GM12874 (cell line): ENCODE measurements at regions not wholly inside any gene's neighbourhood (a gene's known extent, or its start where the extent isn't known, plus 50 kb on each side); places are given as distances from the start of the nearest gene placed in this dataset.

Experiments
- TF ChIP-seq, protein P1 (sequence below): IDR thresholded peaks from 2 replicates; pipeline ENCODE4 v1.5.1; 2011; ENCODE audit warnings: low read depth, mild to moderate bottlenecking, control low read depth, low read length, moderate library complexity; ENCODE audit not compliant: insufficient read depth

DNA sequence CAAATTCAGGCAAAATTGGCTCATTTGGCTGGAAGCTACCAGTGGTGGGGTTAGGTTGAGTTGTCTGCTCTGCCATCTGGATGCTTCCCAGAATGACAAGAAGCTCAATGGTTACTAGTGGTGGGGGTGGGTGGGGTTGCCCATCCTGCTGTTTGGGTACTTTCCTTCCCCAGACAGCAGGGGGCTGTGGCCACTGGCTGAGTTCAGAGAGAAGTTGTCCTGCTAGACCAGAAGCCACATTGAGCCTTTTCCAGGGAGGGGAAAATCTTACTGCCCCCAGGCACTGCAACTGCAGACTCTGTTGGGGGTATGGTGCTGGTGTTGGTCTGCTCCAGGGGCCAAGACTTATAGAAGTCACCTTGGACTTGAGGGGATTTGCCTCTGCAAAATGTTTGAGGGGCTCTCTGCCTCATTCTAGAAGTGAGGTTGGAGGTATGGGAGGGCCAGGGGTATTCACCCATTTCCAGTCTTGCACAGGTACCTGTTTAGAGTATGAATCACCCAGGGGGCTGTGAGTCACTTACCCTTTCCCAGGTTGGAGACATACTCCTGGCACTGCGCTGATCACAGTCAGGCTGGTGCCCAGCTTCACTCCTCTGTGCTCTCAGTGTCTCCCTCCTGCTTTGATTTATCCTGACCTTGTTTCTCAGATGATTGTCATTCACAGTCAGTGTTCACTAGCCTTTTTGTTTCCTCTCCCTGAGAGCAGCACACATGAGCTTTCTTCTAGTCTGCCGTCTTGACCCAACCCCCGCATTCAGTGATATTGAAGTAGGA lies 89.1 kb upstream of the NEGR1 start:
- TF ChIP-seq, protein P1, sequence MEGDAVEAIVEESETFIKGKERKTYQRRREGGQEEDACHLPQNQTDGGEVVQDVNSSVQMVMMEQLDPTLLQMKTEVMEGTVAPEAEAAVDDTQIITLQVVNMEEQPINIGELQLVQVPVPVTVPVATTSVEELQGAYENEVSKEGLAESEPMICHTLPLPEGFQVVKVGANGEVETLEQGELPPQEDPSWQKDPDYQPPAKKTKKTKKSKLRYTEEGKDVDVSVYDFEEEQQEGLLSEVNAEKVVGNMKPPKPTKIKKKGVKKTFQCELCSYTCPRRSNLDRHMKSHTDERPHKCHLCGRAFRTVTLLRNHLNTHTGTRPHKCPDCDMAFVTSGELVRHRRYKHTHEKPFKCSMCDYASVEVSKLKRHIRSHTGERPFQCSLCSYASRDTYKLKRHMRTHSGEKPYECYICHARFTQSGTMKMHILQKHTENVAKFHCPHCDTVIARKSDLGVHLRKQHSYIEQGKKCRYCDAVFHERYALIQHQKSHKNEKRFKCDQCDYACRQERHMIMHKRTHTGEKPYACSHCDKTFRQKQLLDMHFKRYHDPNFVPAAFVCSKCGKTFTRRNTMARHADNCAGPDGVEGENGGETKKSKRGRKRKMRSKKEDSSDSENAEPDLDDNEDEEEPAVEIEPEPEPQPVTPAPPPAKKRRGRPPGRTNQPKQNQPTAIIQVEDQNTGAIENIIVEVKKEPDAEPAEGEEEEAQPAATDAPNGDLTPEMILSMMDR = no peak

DNA sequence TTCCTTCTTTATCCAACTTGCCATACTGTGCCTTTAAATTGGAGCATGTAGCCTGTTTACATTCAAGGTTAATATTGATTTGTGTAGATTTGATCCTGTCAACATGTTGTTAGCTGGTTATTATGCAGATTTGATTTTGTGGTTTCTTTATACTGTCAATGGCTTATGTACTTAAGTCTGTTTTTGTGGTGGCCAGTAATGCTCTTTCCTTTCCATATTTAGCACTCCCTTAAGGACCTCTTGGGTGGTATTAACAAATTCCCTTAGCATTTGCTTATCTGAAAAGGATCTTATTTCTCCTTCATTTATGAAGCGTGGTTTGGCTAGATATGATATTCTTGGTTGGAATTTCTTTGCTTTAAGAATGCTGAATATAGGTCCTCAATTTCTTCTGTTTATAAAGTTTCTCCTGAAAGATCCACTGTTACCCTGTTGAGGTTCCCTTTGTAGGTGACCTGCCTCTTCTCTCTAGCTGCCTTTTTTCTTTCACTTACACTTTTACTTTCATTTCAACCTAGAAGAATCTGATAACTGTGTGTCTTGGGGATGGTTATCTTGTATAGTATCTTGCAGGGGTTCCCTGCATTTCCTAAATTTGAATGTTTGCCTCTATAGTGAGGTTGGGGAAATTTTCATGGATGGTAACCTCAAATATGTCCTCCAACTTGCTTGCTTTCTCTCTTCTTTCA lies 86.9 kb upstream of the NEGR1 start:
- TF ChIP-seq, protein P1 = no peak

DNA sequence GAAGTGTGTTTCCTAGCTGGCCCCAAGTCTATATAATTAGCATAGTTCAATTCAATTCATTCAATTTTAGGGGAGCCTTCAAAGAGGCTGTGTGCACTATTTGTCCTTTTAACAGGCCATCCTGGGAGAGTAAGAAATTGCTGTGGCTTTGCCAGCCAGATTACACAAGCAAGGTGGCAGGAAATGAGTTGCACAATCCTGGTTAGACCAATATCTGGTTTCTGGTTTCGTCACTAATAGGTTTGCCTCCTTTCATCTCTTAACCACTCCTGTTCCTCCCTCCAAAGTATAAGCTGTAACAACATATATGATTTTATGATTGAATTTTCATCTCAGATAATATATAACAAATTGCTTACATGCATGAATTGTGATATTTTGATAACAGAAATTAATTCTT lies 84.1 kb upstream of the NEGR1 start:
- TF ChIP-seq, protein P1 = no peak

DNA sequence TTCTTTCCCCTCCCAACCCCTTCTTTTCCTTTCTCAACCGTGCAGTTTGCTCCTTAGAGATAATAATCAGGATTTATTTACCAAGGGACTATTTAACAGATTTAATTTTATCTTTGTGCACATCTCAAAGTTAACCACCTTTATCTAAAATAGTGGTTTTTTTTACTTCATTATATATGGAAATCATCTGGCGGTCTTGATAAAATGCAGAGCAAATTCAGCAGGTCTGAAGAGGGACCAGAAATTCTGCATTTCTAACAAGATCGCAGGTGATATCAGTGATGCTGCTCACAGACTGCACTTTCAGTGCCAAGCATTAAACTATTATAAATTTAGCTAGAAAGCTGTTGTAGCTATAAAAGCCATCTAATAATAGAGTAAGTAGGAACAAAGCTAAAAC lies 83.4 kb upstream of the NEGR1 start:
- TF ChIP-seq, protein P1 = no peak

DNA sequence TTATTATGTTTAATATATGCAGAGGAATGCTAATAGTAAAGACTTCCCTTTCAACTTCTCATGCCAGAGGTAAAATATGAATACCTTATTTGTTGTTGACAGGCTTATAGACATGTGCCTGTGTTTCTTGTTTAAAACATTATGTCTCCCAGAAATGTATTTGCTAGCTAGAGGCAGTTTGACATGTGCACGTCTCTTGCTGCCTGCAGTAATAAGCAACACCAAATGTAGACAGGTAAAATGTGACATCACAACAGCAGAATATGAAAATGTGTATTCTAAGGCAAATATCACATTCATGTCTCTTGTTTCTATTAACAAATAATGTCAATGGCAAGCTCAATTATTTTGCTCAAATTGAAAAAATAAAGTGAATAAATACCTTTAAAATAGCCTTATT lies 80.2 kb upstream of the NEGR1 start:
- TF ChIP-seq, protein P1 = no peak

DNA sequence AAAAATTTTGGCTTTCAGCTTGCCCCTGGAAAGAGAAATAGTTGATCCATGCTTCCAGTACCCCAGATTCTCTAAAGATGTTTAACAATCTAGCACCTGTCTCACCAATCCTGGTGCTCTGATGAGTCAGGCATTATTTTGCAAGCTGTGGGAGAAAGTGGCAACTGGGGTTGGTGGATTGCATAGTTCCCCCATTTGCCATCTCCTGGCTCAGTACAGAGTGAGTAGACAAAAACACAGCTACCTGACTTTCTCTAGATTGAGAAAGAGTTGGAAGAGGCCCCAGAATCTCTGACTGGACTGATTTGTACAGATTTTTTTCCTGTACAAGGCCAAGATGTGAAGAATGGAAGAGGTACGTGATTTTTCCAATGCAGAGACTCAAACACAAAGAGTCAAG lies 75.1 kb upstream of the NEGR1 start:
- TF ChIP-seq, protein P1 = no peak

DNA sequence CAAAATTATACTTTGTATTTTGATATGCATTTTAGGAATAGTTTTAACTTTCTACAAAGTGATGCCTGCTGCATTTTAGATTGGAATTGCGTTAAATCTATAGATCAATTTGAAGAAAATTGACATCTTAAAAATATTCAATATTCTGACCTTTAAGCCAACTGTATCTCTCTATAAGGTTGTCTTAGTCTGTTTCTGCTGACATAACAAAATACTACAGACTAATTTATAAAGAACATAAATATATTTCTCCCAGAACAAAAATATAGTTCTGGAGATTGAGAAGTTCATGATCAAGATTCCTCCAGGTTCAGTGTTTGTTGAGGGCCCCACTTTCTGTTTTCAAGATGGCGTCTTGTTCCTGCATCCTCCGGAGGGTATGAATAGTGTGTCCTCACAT lies 73.6 kb upstream of the NEGR1 start:
- TF ChIP-seq, protein P1 = no peak
